CD4-positive, CD25-positive, alpha-beta regulatory T cell (primary cell): ENCODE measurements at regions not wholly inside any gene's neighbourhood (a gene's known extent, or its start where the extent isn't known, plus 50 kb on each side); places are given as distances from the start of the nearest gene placed in this dataset.

ENCODE experiments used
- ATAC-seq, 2 donors: fragments of 150-1000 bp; cut with Tn5 transposase; one replicate each; pipeline ENCODE4 v1.10.0; 2021; ENCODE audit warnings: low read depth in 2 of 2, moderate number of reproducible peaks in 2 of 2, moderate library complexity in 1 of 2
- DNase-seq, 3 donors: peaks; one replicate each; pipeline versions ENCODE4 v3.0.0 to v3.0.0-alpha.2; 2012 to 2022; ENCODE audit warnings: mixed read lengths in 1 of 3
- H3K27ac ChIP-seq: one replicate; pipeline ENCODE4 v1.7.0; 2013; ENCODE audit warnings: mild to moderate bottlenecking, low read length; ENCODE audit not compliant: insufficient read depth, poor library complexity, severe bottlenecking
- H3K27me3 ChIP-seq: one replicate; pipeline ENCODE4 v1.7.0; 2013; ENCODE audit warnings: low read length; ENCODE audit not compliant: control insufficient read depth, insufficient read depth
- H3K36me3 ChIP-seq: one replicate; pipeline ENCODE4 v1.7.0; 2013; ENCODE audit warnings: mild to moderate bottlenecking, low read length, moderate library complexity; ENCODE audit not compliant: control insufficient read depth, insufficient read depth
- H3K4me1 ChIP-seq: 2 replicates; pipeline ENCODE4 v1.7.0; 2013; ENCODE audit warnings: mild to moderate bottlenecking, low read length; ENCODE audit not compliant: insufficient read depth, control insufficient read depth, poor library complexity, severe bottlenecking
- H3K4me3 ChIP-seq: one replicate; pipeline ENCODE4 v1.7.0; 2013; ENCODE audit warnings: low read depth, mild to moderate bottlenecking, low read length, moderate library complexity
- H3K9me3 ChIP-seq, 2 experiments: 1 replicate in 1 of 2; 2 replicates in 1 of 2; pipeline ENCODE4 v1.7.0; 2013; ENCODE audit warnings: low read length in 2 of 2, mild to moderate bottlenecking in 1 of 2, moderate library complexity in 1 of 2; ENCODE audit not compliant: control insufficient read depth in 2 of 2
- H3K27ac Mint-ChIP-seq, 3 donors: one replicate each; pipeline ENCODE4 v1.8.0; 2020 to 2022; ENCODE audit warnings: mild to moderate bottlenecking in 3 of 3, mixed read lengths in 3 of 3, moderate library complexity in 2 of 3
- H3K27me3 Mint-ChIP-seq: one replicate; pipeline ENCODE4 v1.8.0; 2022; ENCODE audit warnings: mild to moderate bottlenecking, mixed read lengths
- H3K36me3 Mint-ChIP-seq: one replicate; pipeline ENCODE4 v1.8.0; 2020; ENCODE audit warnings: mixed read lengths
- H3K4me1 Mint-ChIP-seq, 4 donors: one replicate each; pipeline ENCODE4 v1.8.0; 2020 to 2022; ENCODE audit warnings: mixed read lengths in 4 of 4, mild to moderate bottlenecking in 1 of 4
- H3K4me3 Mint-ChIP-seq, 4 donors: one replicate each; pipeline ENCODE4 v1.8.0; 2020 to 2022; ENCODE audit warnings: mild to moderate bottlenecking in 4 of 4, mixed read lengths in 4 of 4, moderate library complexity in 3 of 4
- H3K9me3 Mint-ChIP-seq, 7 donors: one replicate each; pipeline ENCODE4 v1.8.0; 2020 to 2022; ENCODE audit warnings: mixed read lengths in 7 of 7, mild to moderate bottlenecking in 3 of 7, moderate library complexity in 2 of 7

DNA sequence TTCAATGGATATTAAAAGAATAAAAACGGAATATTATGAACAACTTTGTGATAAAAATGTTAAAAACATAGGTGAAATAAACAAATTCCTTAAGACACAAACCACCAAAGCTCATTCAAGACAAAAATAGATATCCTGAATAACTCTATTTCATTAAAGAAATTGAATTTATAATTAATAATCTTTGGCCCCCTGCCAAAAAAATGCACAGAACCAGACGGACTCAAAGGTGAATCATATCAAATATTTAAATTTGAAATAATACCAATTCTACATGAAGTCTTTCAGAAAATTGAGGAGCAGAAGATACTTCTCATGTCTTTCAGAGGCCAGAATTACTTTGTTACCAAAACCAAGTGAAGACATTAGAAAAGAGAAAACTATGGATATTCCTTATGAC is 128.3 kb upstream of the KLHL29 start:
- Mint-ChIP-seq H3K4me3 (no peak overlapping the region), H3K27me3 (peaks cover 11% of the 10 kb centered on the region), H3K27ac (no peak overlapping the region), H3K4me1 (no peaks in the 10 kb centered on the region), H3K9me3 (peaks cover 0 to 2% (median 0%) of the 10 kb centered on the region in 7 donors), H3K36me3 (no peaks in the 10 kb centered on the region)
- Histone ChIP-seq H3K4me3 (no peak overlapping the region), H3K27ac (no peak overlapping the region), H3K27me3 (no peaks in the 10 kb centered on the region), H3K4me1 (no peaks in the 10 kb centered on the region), H3K36me3 (no peaks in the 10 kb centered on the region), H3K9me3 (no peaks in the 10 kb centered on the region)
- no peak for DNase-seq
- no peak for ATAC-seq

DNA sequence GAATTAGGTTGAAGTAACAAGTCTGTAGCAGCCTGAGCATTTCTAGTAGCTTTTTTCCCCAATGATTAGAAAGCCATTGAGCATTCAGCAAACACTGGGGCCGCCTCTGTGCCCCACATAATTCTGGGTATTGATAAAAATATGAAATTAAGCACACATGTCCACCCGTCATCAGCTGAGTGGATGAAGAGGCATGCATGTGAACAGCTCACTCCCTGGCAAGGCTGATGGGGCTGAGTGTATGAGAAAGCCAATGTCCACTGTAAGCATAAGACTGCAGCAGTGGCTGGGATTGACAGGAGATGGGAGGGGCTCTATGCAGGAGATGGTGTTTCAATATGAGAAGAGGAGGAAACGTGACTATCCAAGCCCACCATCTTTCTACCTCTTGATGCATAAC is 124.4 kb upstream of the KLHL29 start:
- H3K36me3 Mint-ChIP-seq, result no peaks in the 10 kb centered on the region
- Histone ChIP-seq H3K9me3 (no peaks in the 10 kb centered on the region), H3K4me1 (no peaks in the 10 kb centered on the region), H3K27ac (no peak overlapping the region), H3K36me3 (no peaks in the 10 kb centered on the region), H3K27me3 (no peaks in the 10 kb centered on the region), H3K4me3 (no peak overlapping the region)
- no peaks in the 10 kb centered on the region for H3K4me1 Mint-ChIP-seq
- no peak overlapping the region for H3K4me3 Mint-ChIP-seq
- peaks cover 5% of the 10 kb centered on the region for H3K27me3 Mint-ChIP-seq
- H3K27ac Mint-ChIP-seq, result no peak overlapping the region
- H3K9me3 Mint-ChIP-seq, result peaks cover 0 to 2% (median 0%) of the 10 kb centered on the region in 7 donors
- DNase-seq (no peak), ATAC-seq (no peak)

DNA sequence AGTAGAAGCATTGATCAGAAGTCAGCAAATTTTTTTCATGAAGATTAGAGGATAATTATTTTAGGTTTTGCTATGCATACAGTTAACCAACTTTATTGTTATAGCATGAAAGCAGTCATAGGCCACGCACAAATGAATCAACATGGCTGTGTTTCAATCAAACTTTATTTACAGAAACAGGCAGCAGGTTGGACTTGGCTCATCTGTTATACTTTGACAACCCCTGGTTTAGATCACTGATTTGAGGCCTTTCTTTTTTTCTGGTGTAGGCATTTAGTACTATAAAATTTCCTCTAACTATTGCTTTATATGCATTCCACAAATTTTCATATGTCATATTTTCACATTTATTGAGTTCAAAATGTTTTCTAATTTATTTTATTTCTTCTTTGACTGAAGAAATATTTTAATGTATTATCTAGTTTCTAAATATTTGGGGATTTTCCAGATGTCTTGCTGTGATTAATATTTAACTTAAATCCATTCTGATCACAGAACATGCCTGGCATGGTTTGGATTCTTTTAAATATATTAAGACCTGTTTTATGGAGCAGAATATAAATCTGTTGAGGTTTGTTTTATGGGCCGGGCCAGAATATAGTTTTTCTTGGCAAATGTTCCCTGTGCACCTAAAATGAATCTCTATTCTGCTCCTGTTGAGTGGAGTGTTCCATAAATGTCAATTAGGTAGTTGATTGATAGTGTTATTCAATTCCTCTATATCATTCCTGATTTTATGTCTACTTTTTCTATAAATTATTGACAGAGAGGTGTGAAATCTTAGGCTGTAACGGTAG is 116.3 kb upstream of the KLHL29 start:
- no peak overlapping the region for H3K27ac Mint-ChIP-seq
- H3K4me3 Mint-ChIP-seq, result no peak overlapping the region
- H3K36me3 ChIP-seq, result no peaks in the 10 kb centered on the region

DNA sequence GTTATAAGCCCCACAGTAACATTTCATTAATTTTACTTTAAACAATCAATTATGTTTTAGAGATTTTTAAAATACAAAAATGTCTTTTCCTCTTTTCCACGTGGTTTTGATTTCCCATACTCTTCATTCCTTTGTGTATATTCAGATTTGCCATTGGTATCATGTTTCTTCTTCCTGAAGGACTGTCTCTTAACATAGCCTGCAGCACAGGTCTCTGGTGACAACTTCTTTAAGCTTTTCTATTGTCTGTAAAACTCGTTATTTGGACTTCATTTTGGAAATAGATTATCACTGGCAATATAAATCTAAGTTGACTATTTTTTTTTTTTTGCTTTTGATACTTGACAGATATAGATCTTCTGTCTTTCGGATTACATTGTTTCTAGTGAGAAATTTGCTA is 115.2 kb upstream of the KLHL29 start:
- Histone ChIP-seq H3K9me3 (no peaks in the 10 kb centered on the region), H3K27ac (no peak overlapping the region), H3K4me3 (no peak overlapping the region), H3K4me1 (no peaks in the 10 kb centered on the region), H3K36me3 (no peaks in the 10 kb centered on the region), H3K27me3 (no peaks in the 10 kb centered on the region)
- peaks cover 5% of the 10 kb centered on the region for H3K27me3 Mint-ChIP-seq
- peaks cover 0 to 3% (median 0%) of the 10 kb centered on the region in 7 donors for H3K9me3 Mint-ChIP-seq
- DNase-seq (no peak), ATAC-seq (no peak)
- no peaks in the 10 kb centered on the region for H3K36me3 Mint-ChIP-seq
- no peaks in the 10 kb centered on the region for H3K4me1 Mint-ChIP-seq
- H3K27ac Mint-ChIP-seq, result no peak overlapping the region
- no peak overlapping the region for H3K4me3 Mint-ChIP-seq

More for the DNA sequence above, 116.3 kb upstream of the KLHL29 start:
- no peak for ATAC-seq
- peaks cover 5% of the 10 kb centered on the region for H3K27me3 Mint-ChIP-seq
- no peaks in the 10 kb centered on the region for H3K9me3 ChIP-seq
- no peaks in the 10 kb centered on the region for H3K36me3 Mint-ChIP-seq
- no peaks in the 10 kb centered on the region for H3K4me1 ChIP-seq
- no peaks in the 10 kb centered on the region for H3K4me1 Mint-ChIP-seq
- H3K4me3 ChIP-seq, result no peak overlapping the region
- H3K27ac ChIP-seq, result no peak overlapping the region
- DNase-seq, result no peak
- H3K9me3 Mint-ChIP-seq, result peaks cover 0 to 3% (median 0%) of the 10 kb centered on the region in 7 donors
- H3K27me3 ChIP-seq, result no peaks in the 10 kb centered on the region

DNA sequence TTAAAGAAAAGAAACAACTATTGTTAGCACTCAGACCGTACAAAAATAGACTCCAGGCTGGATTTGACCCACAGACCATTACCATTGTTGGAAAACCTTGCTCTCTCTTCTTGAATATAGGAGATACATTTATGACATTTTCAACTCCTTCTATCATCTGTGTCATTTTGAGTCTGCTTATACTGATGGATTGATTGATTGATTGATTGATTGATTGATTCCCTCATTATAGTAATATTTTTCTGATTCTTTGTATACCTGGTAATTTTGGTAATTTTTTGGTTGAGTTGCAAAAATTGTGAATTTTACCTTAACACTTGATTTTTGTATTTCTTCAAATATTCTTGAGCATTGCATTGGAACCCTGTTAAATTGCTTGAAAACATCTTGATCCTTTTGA is 114.2 kb upstream of the KLHL29 start:
- H3K36me3 ChIP-seq, result no peaks in the 10 kb centered on the region
- H3K4me1 Mint-ChIP-seq, result no peaks in the 10 kb centered on the region
- no peaks in the 10 kb centered on the region for H3K36me3 Mint-ChIP-seq
- H3K4me3 Mint-ChIP-seq, result no peak overlapping the region
- H3K27ac ChIP-seq, result no peak overlapping the region
- H3K4me3 ChIP-seq, result no peak overlapping the region
- ATAC-seq, result no peak
- no peaks in the 10 kb centered on the region for H3K4me1 ChIP-seq
- no peaks in the 10 kb centered on the region for H3K9me3 ChIP-seq
- DNase-seq, result no peak
- no peak overlapping the region for H3K27ac Mint-ChIP-seq
- peaks cover 0 to 3% (median 0%) of the 10 kb centered on the region in 7 donors for H3K9me3 Mint-ChIP-seq
- peaks cover 5% of the 10 kb centered on the region for H3K27me3 Mint-ChIP-seq
- no peaks in the 10 kb centered on the region for H3K27me3 ChIP-seq

DNA sequence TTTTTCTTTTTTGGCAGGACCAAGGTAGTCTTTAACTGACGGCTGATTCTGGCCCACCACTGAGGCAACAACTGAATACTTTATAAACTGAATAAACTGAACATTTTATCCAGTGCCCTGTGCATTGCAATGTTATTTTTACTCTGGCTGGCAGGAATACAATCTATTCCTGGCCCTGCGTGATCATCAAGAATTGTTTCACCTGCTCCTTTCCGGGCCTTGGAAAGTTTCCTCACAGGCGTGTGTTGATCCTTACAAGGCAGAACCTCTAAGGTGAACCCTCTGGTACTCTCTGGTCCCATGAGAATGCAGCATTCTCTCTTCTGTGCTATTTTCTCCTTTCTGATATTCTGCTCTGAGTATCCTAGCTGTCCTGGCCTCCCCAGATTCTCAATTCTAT is 113.7 kb upstream of the KLHL29 start:
- no peaks in the 10 kb centered on the region for H3K9me3 ChIP-seq
- no peaks in the 10 kb centered on the region for H3K27me3 ChIP-seq
- H3K36me3 ChIP-seq, result no peaks in the 10 kb centered on the region
- DNase-seq, result no peak
- no peak for ATAC-seq
- Mint-ChIP-seq H3K27ac (no peak overlapping the region), H3K9me3 (peaks cover 0 to 3% (median 0%) of the 10 kb centered on the region in 7 donors), H3K4me3 (no peak overlapping the region), H3K36me3 (peaks cover under 1% of the 10 kb centered on the region), H3K27me3 (peaks cover 5% of the 10 kb centered on the region), H3K4me1 (no peaks in the 10 kb centered on the region)
- no peak overlapping the region for H3K27ac ChIP-seq
- H3K4me1 ChIP-seq, result no peaks in the 10 kb centered on the region
- H3K4me3 ChIP-seq, result no peak overlapping the region

DNA sequence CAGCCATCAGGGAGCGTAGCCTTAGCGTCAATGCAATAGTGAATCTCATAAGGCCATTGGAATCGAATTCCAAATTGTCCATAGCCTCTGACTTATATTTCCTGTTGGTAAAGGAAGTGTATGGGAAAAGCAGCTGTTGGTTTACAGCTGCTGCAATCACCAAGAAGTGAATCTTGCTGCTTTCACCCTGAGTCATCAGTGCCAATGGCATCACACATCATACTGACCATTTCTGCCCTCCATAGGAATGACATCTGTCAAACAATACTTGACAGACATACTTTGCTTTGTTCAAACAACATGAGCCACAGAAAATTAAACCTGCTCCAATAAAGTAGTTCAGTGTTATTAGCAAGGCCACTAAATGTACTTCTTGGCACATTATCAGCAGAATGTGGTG is 111.2 kb upstream of the KLHL29 start:
- no peak for DNase-seq
- Histone ChIP-seq H3K4me1 (no peaks in the 10 kb centered on the region), H3K27ac (no peak overlapping the region), H3K4me3 (no peak overlapping the region), H3K36me3 (no peaks in the 10 kb centered on the region), H3K9me3 (no peaks in the 10 kb centered on the region), H3K27me3 (no peaks in the 10 kb centered on the region)
- peaks cover 0 to 3% (median 0%) of the 10 kb centered on the region in 7 donors for H3K9me3 Mint-ChIP-seq
- ATAC-seq, result no peak
- H3K4me1 Mint-ChIP-seq, result no peaks in the 10 kb centered on the region
- peaks cover 3% of the 10 kb centered on the region for H3K36me3 Mint-ChIP-seq
- no peak overlapping the region for H3K4me3 Mint-ChIP-seq
- H3K27me3 Mint-ChIP-seq, result no peaks in the 10 kb centered on the region
- H3K27ac Mint-ChIP-seq, result no peak overlapping the region

DNA sequence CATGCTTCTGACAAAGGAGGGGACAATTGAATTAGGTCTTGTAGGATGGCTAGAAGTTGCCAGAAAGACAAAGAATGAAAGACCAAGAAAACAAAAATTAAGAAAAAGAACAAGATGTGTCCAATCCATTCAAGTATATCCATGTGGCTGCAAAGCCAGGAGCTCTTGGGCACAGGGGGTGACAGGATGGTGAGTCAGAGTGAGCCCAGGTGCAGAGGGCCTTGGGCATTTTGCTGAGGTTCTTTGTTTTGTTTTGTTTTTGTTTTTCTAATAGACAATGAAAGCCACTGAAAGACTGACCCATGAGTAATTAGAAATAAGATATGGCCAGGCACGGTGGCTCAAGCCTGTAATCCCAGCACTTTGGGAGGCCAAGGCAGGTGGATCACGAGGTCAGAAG is 104.6 kb upstream of the KLHL29 start:
- Histone ChIP-seq H3K9me3 (no peaks in the 10 kb centered on the region), H3K4me1 (no peaks in the 10 kb centered on the region), H3K36me3 (no peaks in the 10 kb centered on the region), H3K4me3 (no peak overlapping the region), H3K27me3 (peaks cover 2% of the 10 kb centered on the region), H3K27ac (no peak overlapping the region)
- Mint-ChIP-seq H3K9me3 (peaks cover 0 to 5% (median 2%) of the 10 kb centered on the region in 7 donors), H3K27ac (no peak overlapping the region), H3K4me3 (no peak overlapping the region), H3K36me3 (peaks cover 3% of the 10 kb centered on the region), H3K4me1 (no peaks in the 10 kb centered on the region), H3K27me3 (no peaks in the 10 kb centered on the region)
- DNase-seq (no peak), ATAC-seq (no peak)
